Kidney glomerular epithelial cell (primary cell): ENCODE measurements at regions not wholly inside any gene's neighbourhood (a gene's known extent, or its start where the extent isn't known, plus 50 kb on each side); places are given as distances from the start of the nearest gene placed in this dataset.

ENCODE experiments used
- DNase-seq: peaks from one replicate; lab custom pipeline; 2025; lab: John Stamatoyannopoulos, UW

DNA sequence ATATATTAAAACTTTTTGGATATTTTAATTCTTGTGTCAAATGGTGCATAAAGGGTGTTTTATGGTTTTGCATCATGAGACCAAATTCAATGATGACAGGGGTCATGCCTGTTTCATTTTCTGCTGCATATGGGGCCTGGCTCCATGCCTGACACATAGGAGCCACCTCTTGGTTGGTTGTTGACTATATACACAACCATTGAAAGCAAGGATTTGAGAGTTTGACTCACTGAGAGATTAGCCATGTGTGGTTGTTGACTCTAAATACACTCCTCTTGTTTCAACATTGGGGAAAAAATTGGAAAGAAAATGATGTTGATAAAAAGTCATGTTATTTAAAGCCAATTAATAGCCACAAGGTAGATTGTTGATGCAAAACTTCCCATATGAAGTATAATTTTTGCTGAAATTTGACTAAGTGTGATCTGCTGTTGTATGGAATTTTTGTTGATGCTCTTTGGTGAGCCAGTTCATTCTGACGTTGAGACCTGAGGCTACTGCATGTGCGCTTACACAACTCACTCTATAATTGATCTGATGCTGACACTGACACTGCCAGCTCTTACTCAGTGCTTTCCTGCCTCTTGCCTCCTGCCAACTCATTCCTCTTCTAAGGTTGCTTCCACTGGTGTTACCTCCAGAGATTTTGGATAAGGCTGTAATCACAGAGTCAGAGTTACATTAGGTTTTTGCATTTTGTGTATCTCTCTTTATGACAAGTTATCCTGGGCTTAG, 446.2 kb upstream of the SLC14A2 start:
- DNase-seq: no peak

DNA sequence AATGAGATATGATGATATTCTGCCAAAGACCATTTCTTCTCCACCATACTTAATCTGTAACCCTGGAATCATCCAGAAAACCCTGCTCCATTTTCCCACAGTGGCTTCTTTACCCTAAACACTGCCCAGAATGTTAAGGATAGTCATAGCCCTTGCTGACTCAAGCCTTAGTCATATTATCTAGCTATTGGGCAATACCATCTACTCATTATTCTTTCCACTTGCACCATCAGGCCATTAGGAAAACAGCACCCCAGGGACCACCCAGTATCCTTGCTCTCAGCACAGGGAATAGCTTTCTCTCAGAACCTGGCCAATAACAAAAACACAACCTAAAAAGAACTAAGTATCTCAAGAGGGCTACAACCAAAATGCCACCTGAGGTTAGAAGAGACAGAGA, 445.7 kb upstream of the SLC14A2 start:
- peak; percentile 32 for DNase-seq

DNA sequence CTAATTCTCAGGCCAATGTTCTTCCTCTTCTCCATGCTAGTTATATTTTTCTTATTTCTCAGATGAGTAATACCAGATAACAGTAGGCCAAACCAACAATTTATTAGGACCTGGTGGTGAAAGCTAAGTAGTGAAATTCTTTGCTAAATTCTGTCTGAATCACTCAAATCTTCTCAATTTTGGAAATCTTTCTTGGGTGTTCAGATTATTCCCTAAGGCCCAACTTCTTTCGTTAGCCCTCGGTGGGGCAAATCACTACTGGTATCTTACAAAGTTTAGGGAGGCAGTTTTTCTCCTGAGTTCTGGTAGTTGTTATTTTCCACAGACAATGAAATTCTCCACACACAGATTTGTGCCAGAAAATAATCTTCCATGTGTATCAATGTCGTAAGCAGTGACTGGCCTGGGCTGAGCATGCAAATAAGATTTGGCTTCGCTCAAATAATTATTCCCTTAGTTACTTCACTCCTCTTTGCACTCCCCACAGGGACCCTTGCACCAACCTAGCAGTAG, 443.5 kb upstream of the SLC14A2 start:
- no peak for DNase-seq

DNA sequence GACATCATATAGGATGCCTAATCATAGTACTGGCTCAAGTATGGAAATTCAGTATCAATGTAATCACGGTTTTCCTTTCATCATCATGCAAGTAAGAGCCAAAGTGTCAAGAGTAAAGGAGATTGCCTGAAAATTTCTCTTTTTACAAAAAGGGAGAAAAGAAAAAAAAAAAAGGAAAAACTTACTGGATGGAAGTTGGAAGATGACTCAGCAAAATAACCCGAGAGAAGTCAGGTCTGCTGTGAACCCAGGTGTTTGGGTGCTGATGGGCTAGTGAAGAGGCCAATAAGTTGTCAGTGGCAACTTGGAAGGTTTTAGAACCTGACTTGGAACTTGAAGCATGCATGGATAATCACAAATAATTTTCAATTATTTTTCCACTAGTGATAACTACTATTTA, 441.9 kb upstream of the SLC14A2 start:
- no peak for DNase-seq

DNA sequence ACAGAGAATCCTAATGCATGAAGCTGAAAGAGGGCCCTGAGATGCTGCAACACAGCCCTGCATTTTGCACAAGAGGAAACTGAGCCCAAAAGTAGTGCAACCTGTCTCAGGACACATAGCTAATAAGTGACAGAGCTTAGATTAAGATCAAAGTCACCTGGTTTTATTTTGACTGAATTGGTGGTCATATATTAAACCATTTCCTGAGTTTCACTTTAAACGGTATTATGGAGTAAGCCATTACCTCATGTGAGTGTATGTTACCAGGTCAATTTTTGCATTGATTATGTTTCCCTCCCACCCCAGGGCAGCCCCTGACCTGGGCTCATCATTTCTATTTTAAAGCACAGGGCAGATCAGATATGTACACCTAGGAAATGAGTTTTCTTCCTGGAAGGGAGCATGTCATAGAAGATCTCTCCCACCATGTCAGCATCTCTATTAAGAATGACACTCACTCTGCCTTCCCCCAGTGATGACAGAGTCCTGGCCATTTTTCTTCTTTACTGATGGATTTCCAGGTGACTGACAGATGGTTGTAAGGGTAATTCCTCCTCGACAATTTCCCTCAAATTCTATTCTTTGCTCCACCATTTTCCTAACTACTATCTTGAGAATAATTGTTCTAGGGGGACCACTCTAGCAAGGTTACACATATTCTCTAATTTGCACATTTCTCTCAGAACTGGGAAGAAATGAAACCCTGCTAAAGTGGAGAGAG, 441.3 kb upstream of the SLC14A2 start:
- DNase-seq: no peak

DNA sequence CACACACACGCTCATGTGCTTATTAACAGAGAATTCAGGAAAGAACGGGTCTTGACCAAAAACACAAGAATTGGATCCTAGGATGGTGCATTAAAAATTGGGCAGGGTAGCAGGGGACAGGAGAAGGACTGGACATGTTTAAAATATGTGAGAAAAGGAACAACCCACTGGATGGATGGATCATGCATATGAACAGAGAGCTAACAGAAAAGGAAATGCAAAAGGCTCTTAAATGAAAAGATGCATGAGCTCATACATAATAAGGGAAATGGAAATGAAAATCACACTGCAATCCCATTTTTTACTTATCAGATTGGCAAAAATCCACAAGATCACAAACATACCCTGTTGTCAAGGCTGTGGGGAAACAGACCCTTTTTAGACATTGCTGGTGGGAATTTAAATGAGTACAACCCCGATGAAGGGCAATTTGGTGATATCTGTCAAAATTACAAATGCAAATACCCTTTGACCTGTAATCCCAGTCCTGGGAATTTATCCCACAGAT, 440.6 kb upstream of the SLC14A2 start:
- no peak for DNase-seq

DNA sequence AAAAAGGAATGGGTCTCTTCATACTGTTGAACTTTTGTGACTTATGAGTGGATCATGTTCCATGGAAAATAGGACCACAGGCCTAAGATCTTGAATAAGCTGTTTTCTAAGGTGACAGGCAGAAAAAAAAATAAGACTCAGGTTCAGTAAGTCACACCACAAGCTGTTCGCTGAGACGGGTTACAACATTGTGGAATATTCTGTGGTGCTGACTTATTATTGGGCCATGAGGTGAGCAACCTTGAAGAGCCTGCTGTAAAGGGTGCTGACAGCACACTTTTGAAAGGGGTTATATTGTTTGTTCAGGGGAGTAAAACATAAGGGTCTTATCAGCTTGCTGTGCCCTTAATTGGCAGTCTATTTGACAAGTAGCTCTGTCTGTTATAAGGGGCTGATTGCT, 439.8 kb upstream of the SLC14A2 start:
- no peak for DNase-seq

DNA sequence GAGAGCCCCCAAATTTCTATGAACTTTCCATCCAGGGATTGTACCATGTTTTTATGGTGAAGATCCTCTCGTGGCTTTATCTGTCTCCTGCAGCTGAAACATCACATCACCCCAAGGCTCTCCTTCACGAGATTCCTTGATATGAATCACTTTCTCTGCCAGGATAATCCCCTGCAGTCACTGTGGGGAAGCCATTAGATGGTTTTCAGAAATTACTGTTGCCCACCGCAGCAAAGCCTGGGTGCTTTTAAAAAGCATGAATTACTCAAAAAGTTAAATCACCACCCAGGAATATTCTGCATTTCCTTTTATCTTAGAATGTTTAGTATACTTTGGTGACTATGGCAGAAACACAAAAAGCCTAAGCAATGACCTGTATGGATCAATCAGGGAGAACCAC, 428.4 kb upstream of the SLC14A2 start:
- DNase-seq: no peak

DNA sequence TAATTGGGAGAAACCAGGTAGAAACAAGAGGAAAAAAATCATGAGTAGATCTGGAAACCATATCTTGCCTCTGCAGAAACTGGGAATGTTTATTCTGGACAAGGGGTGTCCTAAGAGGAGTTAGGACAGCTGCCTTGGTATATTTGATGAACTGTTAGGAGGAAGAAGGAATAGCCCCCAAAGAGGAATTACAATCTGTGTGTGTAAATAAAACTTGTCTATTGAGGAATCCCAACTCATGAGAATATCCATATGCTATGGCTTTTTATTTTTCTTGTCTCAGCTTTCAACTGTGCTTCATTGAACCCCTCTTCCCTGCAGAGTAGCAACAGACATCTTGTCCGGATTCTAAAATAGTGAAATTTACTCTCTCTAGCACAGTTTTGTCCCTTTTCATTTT, 423.5 kb upstream of the SLC14A2 start:
- DNase-seq: no peak

DNA sequence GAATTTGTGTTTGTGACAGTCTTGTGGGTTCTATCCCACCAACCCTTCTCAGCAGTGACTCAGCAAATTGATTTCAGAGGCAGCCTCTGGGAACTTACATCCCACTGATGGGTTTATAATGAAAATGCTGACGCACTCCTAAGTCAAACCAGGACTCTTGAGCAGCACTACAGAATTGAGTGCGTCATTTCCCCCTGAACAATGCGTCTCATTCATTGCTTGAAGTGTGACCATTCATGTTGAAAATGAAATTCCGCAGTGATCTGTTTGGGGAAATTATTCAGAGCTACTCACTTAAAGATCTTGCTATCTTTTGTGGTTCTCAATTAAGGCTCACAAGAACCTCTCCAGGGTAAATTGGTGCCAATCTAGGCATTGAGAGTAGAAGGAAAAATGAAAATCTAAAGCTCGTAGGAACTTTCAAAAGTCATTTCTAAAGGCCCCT, 417.7 kb upstream of the SLC14A2 start:
- DNase-seq: no peak

DNA sequence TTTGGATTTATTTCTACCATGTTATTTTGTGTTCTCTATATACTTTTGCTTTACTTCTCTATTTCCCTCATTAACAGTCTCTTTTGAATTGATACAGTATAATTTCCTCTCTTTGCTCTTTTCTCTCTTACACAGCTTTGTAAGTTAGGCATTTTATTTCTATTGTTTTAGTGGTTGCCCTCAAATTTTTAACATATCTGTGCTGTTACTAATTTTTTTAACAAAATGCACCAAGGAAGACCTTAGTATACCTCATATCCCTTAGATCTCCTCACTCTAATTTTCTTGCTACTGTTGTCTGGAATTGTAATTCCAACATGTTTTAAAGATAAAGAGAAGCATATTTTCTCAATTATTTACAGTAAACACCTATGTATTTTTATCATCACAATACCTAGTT, 416.8 kb upstream of the SLC14A2 start:
- no peak for DNase-seq

DNA sequence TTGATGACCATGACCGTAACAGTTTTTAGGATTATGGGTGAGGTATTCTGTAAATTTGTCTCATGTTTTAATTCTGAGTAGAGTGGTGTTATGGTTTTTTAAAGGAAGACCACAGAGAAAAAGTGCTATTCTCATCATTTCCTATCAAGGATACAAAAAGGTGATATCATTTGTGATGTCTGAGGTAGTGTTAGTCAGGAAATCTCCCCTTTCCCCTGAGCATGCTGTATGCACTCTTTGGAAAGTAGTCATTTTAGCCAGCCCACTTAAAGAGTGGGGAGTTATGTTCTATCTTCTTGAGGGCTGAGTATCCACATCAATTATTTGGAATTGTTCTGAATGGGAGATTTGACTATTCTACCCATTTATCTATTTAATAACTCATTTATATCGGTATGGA, 414.2 kb upstream of the SLC14A2 start:
- DNase-seq: no peak

DNA sequence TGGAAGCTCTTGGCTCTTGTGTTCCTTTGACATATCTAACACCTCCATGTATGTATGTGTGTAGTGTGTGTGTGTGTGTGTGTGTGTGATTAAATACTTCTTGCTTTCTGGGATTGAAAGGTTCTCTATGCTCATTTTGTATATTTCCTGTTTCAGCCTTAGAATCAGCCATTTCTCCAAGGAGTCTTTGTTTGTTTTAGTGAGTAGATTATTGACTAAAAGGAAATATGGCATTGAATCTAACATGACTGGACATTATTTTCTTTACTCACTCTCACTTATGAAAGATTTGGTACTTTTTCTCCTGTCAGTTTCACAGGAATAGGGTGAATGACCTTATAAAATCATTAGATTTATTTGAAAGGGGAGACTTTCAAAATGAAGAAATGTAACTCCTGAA, 413.8 kb upstream of the SLC14A2 start:
- no peak for DNase-seq

DNA sequence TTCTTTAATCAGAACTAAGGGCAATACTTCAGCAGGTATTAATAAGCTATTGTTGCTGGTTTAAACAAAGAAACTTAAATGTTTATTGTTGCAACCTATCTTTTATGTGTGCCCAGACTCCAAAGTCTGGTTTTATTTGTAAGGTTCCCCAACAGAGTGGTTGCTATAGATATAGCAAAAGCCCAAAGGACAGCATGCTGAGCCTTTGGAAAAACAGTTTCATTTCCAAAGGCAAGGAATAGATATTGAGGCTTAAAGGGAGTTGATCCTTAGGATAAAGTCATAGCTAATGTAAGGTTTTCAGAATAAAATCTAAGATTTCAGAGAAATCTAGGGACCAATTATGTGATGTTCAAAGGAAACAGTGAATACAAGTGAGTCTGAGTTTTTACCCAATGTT, 413.2 kb upstream of the SLC14A2 start:
- no peak for DNase-seq

DNA sequence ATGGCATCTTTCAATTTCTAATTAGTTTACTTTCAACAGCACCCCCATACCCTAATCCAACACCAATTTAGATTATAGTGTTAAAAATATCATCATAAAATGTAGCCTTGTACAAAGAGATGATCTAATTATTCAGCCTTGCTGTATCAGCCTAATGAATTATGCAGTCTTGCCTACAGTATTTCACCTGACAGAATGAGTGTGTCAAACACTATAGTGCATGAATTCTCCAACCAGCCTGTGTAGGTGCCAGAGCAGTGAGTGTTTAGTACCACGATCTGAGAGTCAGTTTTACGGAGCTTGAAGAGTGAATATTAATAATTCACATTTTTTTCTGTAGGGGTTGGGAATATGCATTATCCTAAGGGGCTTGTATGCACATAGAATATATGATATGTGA, 411.6 kb upstream of the SLC14A2 start:
- no peak for DNase-seq

DNA sequence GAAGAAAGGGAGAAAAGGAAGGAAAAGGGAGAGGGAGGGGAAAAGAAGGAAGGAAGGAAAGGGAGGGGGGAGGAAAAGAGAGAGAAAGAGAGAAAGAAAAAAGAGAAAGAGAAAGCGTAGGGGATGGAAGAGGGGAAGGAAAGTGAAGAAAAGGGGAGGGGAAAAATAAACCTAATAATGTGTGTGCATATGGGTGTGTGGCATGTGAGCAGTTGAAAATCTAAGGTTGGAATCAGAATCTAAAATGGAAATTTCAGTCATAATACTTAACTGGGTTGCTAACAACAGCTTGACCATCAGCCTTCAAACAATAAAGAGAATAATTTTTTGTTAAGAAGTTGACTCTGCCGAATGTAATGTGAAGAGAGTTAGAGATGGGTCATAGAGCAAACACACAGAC, 407.9 kb upstream of the SLC14A2 start:
- no peak for DNase-seq

DNA sequence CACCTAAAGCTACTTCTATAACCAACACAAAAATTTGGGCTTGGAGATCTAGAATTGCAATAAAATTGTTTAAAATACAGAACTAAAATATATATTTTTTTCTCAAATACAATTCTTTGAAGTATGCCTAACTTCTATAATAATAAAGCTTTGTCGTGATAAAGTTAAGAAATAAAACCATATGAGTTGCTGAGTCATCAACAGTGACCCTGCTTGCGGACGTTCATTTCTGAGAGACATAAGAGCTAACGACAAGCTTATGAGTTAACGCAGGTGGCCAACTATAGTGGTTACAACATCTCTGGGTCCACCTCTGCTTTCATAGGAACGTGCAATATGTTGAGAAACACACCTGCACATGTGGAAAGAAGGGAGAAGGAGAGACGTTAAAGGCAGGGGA, 407.1 kb upstream of the SLC14A2 start:
- DNase-seq: no peak

DNA sequence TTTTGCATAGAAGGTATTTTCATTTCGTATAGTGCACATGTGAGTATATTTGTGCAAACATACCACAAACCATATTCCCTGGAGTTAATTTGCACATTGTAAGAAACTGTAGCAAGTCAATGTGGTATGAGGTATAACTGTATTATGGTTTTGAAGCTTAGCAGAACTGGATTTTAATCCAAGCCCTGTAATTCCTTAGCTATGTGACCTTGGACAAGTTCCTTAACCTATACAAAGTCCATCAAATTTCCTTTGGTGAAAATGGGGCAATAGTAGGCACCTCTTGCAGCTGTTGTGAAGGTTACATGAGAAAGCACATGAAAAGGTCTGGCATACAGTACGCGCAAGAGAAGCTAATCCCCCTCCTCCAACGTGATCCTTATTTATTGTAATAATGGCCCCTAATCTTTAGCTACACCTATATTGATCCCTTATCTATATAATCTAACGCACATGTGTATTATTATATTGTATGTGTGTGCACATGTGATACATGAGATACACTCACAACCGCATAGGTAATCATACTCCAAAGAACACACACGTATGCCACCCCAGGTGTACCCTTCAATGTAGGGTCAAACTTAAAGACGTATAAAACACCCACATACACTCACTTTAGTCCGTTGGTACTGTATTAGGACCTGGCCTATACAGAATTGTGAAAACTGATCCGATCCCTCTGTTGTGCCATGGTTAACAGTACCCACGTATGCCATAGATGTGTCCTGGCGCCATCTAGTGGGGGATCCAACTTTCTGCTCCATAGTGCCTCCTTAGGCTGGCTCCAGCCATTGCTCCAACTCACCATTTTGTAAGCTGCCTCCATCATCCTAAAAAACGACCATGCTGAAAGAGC, 402.9 kb upstream of the SLC14A2 start:
- DNase-seq: peak; percentile 45

DNA sequence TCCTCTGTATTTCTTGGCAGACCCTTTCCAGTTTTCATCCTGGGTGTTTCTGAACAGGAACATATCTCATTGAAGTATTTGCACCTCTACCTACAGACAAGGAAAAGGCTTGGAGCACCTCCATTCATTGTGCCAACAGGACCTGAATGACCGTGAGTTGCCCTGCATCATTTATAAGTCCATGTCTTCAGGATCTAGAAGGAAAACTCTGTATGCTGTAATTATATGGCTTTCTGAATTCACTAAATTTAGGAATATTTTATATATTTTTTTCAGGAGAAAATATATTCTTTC, 402.3 kb upstream of the SLC14A2 start:
- DNase-seq: no peak

DNA sequence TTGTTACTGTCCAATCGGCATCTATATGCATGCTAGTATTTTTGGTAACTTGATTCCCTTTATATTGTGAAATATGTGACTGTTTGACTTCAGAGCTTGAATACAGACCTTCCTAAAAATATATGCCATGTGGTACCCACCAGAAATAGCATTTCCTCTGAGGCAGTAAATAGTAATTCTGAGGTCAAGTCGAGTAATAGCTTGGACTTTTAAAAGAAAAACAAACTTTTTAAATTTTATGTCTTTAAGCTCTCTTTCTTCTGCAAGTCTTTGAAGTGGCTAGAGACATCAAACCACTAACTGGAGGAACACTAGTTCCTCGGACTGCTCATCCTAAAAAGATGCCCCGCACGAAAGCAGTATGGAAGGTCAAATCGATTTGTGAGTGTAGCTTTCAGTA, 396.8 kb upstream of the SLC14A2 start:
- DNase-seq: no peak

DNA sequence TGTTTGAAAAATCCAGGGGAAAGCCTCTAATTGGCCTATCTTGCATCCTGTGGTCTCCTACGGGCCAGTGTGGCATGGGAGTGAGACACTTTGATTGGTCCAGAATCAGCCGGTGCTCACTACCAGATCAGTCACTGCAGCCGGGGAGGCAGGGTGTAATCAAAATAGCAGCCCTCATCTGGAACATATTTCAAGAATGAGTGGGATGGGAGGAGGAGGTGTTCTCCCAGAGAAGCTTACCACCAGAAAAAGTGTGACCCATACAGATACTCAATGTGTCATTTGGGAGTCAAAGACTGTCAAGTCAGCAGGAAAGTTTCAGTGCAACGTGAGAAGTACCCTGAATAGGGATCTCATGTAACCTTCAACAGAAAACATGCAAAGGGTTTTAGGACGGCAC, 393.9 kb upstream of the SLC14A2 start:
- DNase-seq: peak; percentile 57

DNA sequence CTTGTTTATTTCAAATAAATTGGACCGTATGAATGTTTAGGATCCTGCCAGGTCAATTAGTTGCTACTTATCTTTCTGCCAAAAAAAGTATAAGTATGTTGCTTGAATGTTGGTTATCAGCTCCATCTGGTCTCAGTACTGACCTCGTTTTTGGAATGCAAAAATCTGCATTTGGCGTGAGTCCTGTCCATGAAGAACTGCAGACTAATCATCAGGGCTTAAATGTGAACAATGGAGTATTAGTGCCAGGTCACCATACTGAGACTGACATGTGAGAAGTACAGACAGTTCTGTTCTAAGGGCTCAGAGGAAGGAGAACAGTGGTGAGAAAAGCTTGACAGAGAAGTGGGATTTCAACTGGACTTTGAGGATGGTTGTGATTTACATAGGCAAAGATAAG, 393.1 kb upstream of the SLC14A2 start:
- DNase-seq: no peak
